Panc1 (cell line): ENCODE measurements at regions not wholly inside any gene's neighbourhood (a gene's known extent, or its start where the extent isn't known, plus 50 kb on each side); places are given as distances from the start of the nearest gene placed in this dataset.

Experiments
- POLR2AphosphoS5 ChIP-seq: IDR thresholded peaks from 2 replicates; pipeline ENCODE4 v1.6.1; 2012; ENCODE audit warnings: mild to moderate bottlenecking, low read depth, low read length, moderate library complexity
- TCF7L2 ChIP-seq: IDR thresholded peaks from 2 replicates; pipeline ENCODE4 v1.6.1; 2011; ENCODE audit warnings: mild to moderate bottlenecking, low read depth, low read length, inconsistent platforms
- TF ChIP-seq, protein P1 (sequence below): fragments of 450-650 bp; IDR thresholded peaks from 2 replicates; pipeline ENCODE4 v1.5.1; 2017; ENCODE audit warnings: mild to moderate bottlenecking
- TF ChIP-seq, protein P2 (sequence below), 2 experiments: IDR thresholded peaks; 2 replicates each; pipeline ENCODE4 v1.6.1; 2011 to 2012; ENCODE audit warnings: low read depth in 2 of 2, control low read depth in 1 of 2, low read length in 1 of 2, mild to moderate bottlenecking in 1 of 2, moderate library complexity in 1 of 2; ENCODE audit not compliant: insufficient read depth in 1 of 2

GRCh38 chr12:131351319-131352028, 359.4 kb upstream of the SFSWAP start:
- TF ChIP-seq, protein P1, sequence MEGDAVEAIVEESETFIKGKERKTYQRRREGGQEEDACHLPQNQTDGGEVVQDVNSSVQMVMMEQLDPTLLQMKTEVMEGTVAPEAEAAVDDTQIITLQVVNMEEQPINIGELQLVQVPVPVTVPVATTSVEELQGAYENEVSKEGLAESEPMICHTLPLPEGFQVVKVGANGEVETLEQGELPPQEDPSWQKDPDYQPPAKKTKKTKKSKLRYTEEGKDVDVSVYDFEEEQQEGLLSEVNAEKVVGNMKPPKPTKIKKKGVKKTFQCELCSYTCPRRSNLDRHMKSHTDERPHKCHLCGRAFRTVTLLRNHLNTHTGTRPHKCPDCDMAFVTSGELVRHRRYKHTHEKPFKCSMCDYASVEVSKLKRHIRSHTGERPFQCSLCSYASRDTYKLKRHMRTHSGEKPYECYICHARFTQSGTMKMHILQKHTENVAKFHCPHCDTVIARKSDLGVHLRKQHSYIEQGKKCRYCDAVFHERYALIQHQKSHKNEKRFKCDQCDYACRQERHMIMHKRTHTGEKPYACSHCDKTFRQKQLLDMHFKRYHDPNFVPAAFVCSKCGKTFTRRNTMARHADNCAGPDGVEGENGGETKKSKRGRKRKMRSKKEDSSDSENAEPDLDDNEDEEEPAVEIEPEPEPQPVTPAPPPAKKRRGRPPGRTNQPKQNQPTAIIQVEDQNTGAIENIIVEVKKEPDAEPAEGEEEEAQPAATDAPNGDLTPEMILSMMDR = no peak
- TF ChIP-seq, protein P2, sequence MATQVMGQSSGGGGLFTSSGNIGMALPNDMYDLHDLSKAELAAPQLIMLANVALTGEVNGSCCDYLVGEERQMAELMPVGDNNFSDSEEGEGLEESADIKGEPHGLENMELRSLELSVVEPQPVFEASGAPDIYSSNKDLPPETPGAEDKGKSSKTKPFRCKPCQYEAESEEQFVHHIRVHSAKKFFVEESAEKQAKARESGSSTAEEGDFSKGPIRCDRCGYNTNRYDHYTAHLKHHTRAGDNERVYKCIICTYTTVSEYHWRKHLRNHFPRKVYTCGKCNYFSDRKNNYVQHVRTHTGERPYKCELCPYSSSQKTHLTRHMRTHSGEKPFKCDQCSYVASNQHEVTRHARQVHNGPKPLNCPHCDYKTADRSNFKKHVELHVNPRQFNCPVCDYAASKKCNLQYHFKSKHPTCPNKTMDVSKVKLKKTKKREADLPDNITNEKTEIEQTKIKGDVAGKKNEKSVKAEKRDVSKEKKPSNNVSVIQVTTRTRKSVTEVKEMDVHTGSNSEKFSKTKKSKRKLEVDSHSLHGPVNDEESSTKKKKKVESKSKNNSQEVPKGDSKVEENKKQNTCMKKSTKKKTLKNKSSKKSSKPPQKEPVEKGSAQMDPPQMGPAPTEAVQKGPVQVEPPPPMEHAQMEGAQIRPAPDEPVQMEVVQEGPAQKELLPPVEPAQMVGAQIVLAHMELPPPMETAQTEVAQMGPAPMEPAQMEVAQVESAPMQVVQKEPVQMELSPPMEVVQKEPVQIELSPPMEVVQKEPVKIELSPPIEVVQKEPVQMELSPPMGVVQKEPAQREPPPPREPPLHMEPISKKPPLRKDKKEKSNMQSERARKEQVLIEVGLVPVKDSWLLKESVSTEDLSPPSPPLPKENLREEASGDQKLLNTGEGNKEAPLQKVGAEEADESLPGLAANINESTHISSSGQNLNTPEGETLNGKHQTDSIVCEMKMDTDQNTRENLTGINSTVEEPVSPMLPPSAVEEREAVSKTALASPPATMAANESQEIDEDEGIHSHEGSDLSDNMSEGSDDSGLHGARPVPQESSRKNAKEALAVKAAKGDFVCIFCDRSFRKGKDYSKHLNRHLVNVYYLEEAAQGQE (IDR thresholded peaks at IDR 0.05; ENCODE audit: insufficient read depth in 1 of 2, low read depth in 2 of 2, low read length in 1 of 2) = no peak
- no peak for TF ChIP-seq POLR2AphosphoS5
- no peak for TF ChIP-seq TCF7L2
